A673 (cell line): ENCODE measurements at regions not wholly inside any gene's neighbourhood (a gene's known extent, or its start where the extent isn't known, plus 50 kb on each side); places are given as distances from the start of the nearest gene placed in this dataset.

Experiments
- CTCF ChIP-seq: fragments of 300-800, 200-600 bp; sonication (generic); conservative IDR thresholded peaks from 2 replicates; pipeline ENCODE4 v1.5.1; 2017; ENCODE audit warnings: low read depth, mild to moderate bottlenecking, antibody characterized with exemption, low read length, moderate library complexity, mixed read lengths
- EZH2 ChIP-seq: fragments of 200-600 bp; sonication (generic); IDR thresholded peaks from 2 replicates; pipeline ENCODE4 v1.6.1; 2017; ENCODE audit warnings: borderline replicate concordance, low read depth, mild to moderate bottlenecking, mixed read lengths, antibody characterized with exemption, low read length; ENCODE audit not compliant: poor library complexity, severe bottlenecking

- TF ChIP-seq EZH2: no peak
- no peak for TF ChIP-seq CTCF
Measured at GRCh38 chr2:221360742-221361141, 211.4 kb downstream of the EPHA4 start.
